A549 (cell line): ENCODE measurements at regions not wholly inside any gene's neighbourhood (a gene's known extent, or its start where the extent isn't known, plus 50 kb on each side); places are given as distances from the start of the nearest gene placed in this dataset.

Experiments
- ATAC-seq, 2 experiments: fragments of 200-7000 bp in 1 of 2; fragments of >200 bp in 1 of 2; cut with Nextera tagmentation in 1 of 2; cut with Tn5 transposase in 1 of 2; 3 replicates each; pipeline versions ENCODE4 v1.8.0 to v1.9.1; 2018 to 2020; ENCODE audit warnings: mild to moderate bottlenecking in 1 of 2, moderate library complexity in 1 of 2
- CTCF ChIA-PET: fragments of 300-600 bp; sonication (Branson Sonifier 250); formaldehyde crosslinking; extraction: SDS; loops from one replicate; lab custom pipeline; 2021; ENCODE audit warnings: antibody characterized with exemption, inconsistent platforms; lab: Yijun Ruan, JAX
- POLR2A ChIA-PET: fragments of 350-600 bp; formaldehyde crosslinking; extraction: SDS; loops from one replicate; lab custom pipeline; 2021; ENCODE audit warnings: antibody characterized with exemption, inconsistent platforms; lab: Yijun Ruan, JAX
- DNase-seq, 2 experiments: peaks; one replicate each; pipeline versions ENCODE4 v3.0.0 to v3.0.0-alpha.2; 2011 to 2016; ENCODE audit warnings: low read depth in 1 of 2, low spot score in 1 of 2
- FAIRE-seq: peaks from 2 replicates; lab custom pipeline; 2011; peaks lifted over from hg19 to GRCh38; lab: Jason Lieb, UNC
- H3K27ac ChIP-seq, 2 experiments: fragments of >200 bp; sonication (Bioruptor Twin); formaldehyde crosslinking; 3 replicates each; pipeline ENCODE4 v1.5.1; 2016 to 2017
- H3K4me1 ChIP-seq: fragments of >200 bp; sonication (Bioruptor Twin); formaldehyde crosslinking; 3 replicates; pipeline ENCODE4 v1.6.1; 2016
- H3K4me2 ChIP-seq: fragments of >200 bp; sonication (Bioruptor Twin); formaldehyde crosslinking; 3 replicates; pipeline ENCODE4 v1.6.1; 2016
- H3K4me3 ChIP-seq: fragments of >200 bp; sonication (Bioruptor Twin); formaldehyde crosslinking; 3 replicates; pipeline ENCODE4 v1.5.1; 2016
- H3K9me3 ChIP-seq: fragments of >200 bp; sonication (Bioruptor Twin); formaldehyde crosslinking; 3 replicates; pipeline ENCODE4 v1.6.1; 2016
- BHLHE40 ChIP-seq: IDR thresholded peaks from 2 replicates; pipeline ENCODE4 v1.6.1; 2012; ENCODE audit warnings: low read depth, low read length, inconsistent platforms
- EHF ChIP-seq: fragments of 250-450 bp; sonication (Bioruptor Pico); IDR thresholded peaks from 2 replicates; pipeline ENCODE4 v1.5.0; 2020; ENCODE audit warnings: mild to moderate bottlenecking
- EHMT2 ChIP-seq: fragments of 200-600 bp; sonication (generic); IDR thresholded peaks from 2 replicates; pipeline ENCODE4 v1.6.1; 2016; ENCODE audit warnings: antibody characterized with exemption, low read depth, mild to moderate bottlenecking, moderate library complexity
- EP300 ChIP-seq, 2 experiments: fragments of >200 bp; sonication (Bioruptor Twin); formaldehyde crosslinking; IDR thresholded peaks; 2 replicates in 1 of 2; 3 replicates in 1 of 2; pipeline ENCODE4 v1.6.1; 2016 to 2017
- FOXS1 ChIP-seq: fragments of 250-450 bp; sonication (Bioruptor Pico); IDR thresholded peaks from 2 replicates; pipeline ENCODE4 v1.5.0; 2020; ENCODE audit warnings: mild to moderate bottlenecking, moderate library complexity
- GATA3 ChIP-seq: IDR thresholded peaks from 2 replicates; pipeline ENCODE4 v1.6.1; 2012; ENCODE audit warnings: borderline replicate concordance
- HOXB5 ChIP-seq: fragments of 250-450 bp; sonication (Bioruptor Pico); IDR thresholded peaks from 2 replicates; pipeline ENCODE4 v1.5.0; 2020; ENCODE audit warnings: mild to moderate bottlenecking, moderate library complexity
- JUN ChIP-seq, 2 experiments: fragments of >200 bp; sonication (Bioruptor Twin); formaldehyde crosslinking; IDR thresholded peaks; 2 replicates in 1 of 2; 3 replicates in 1 of 2; pipeline ENCODE4 v1.6.1; 2016 to 2017
- KDM1A ChIP-seq: fragments of 200-600 bp; sonication (generic); IDR thresholded peaks from 2 replicates; pipeline ENCODE4 v1.6.1; 2016; ENCODE audit warnings: low read depth, mild to moderate bottlenecking
- MAZ ChIP-seq: fragments of 150-350 bp; IDR thresholded peaks from 2 replicates; pipeline ENCODE4 v1.6.1; 2014; ENCODE audit warnings: antibody characterized with exemption, low read depth, low read length, borderline replicate concordance
- MYC ChIP-seq: IDR thresholded peaks from 2 replicates; pipeline ENCODE4 v1.6.1; 2012; ENCODE audit warnings: mild to moderate bottlenecking, inconsistent platforms, low read length, improper control_type of control experiment, borderline replicate concordance
- NFE2L2 ChIP-seq: fragments of 150-350 bp; conservative IDR thresholded peaks from 2 replicates; pipeline ENCODE4 v1.6.1; 2014; ENCODE audit warnings: low read length
- PHF8 ChIP-seq: fragments of 200-600 bp; sonication (generic); IDR thresholded peaks from 2 replicates; pipeline ENCODE4 v1.6.1; 2016; ENCODE audit warnings: low read depth, mild to moderate bottlenecking, antibody characterized with exemption, moderate library complexity, borderline replicate concordance
- POLR2A ChIP-seq: IDR thresholded peaks from 2 replicates; pipeline ENCODE4 v1.6.1; 2012; ENCODE audit warnings: mild to moderate bottlenecking, low read length
- RCOR1 ChIP-seq: fragments of 150-350 bp; IDR thresholded peaks from 2 replicates; pipeline ENCODE4 v1.6.1; 2014; ENCODE audit warnings: antibody characterized with exemption, low read length, low read depth
- ZFP36 ChIP-seq: fragments of 450-650 bp; IDR thresholded peaks from 2 replicates; pipeline ENCODE4 v1.6.1; 2014; ENCODE audit warnings: borderline replicate concordance; ENCODE audit not compliant: partially characterized antibody
- WGBS: methylation state at CpG from one replicate; pipeline ENCODE4 v1.1.6; 2017; ENCODE audit errors: missing lambda C conversion rate; 5-methylcytosine and 5-hydroxymethylcytosine counted together
- TF ChIP-seq, protein P1 (sequence below): fragments of 250-450 bp; sonication (Bioruptor Pico); IDR thresholded peaks from 2 replicates; pipeline ENCODE4 v1.5.0; 2021; ENCODE audit warnings: mild to moderate bottlenecking, moderate library complexity, borderline replicate concordance
- TF ChIP-seq, protein P2 (sequence below): fragments of >200 bp; sonication (Bioruptor Twin); formaldehyde crosslinking; IDR thresholded peaks from 3 replicates; pipeline ENCODE4 v1.5.1; 2016

GRCh38 chr16:73355981-73356380, 308.1 kb upstream of the ZFHX3 start:
- no peak overlapping the region for H3K4me2 ChIP-seq
- POLR2A ChIA-PET = no interaction called here

GRCh38 chr16:73354434-73354833, 306.5 kb upstream of the ZFHX3 start:
- no peaks in the 10 kb centered on the region for H3K4me1 ChIP-seq
- no peak overlapping the region for H3K27ac ChIP-seq
- ATAC-seq (no peak), DNase-seq (no peak), FAIRE-seq (no peak)
- 15% methylated on average over 9 of the region's 10 CpGs for WGBS
- POLR2A ChIA-PET = no interaction called here
- TF ChIP-seq, protein P1, sequence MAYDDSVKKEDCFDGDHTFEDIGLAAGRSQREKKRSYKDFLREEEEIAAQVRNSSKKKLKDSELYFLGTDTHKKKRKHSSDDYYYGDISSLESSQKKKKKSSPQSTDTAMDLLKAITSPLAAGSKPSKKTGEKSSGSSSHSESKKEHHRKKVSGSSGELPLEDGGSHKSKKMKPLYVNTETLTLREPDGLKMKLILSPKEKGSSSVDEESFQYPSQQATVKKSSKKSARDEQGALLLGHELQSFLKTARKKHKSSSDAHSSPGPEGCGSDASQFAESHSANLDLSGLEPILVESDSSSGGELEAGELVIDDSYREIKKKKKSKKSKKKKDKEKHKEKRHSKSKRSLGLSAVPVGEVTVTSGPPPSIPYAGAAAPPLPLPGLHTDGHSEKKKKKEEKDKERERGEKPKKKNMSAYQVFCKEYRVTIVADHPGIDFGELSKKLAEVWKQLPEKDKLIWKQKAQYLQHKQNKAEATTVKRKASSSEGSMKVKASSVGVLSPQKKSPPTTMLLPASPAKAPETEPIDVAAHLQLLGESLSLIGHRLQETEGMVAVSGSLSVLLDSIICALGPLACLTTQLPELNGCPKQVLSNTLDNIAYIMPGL (CRISPR knock-in tag) = no peak
- no peak for TF ChIP-seq EHF (CRISPR knock-in tag)
- no peak for TF ChIP-seq GATA3
- TF ChIP-seq, protein P2, sequence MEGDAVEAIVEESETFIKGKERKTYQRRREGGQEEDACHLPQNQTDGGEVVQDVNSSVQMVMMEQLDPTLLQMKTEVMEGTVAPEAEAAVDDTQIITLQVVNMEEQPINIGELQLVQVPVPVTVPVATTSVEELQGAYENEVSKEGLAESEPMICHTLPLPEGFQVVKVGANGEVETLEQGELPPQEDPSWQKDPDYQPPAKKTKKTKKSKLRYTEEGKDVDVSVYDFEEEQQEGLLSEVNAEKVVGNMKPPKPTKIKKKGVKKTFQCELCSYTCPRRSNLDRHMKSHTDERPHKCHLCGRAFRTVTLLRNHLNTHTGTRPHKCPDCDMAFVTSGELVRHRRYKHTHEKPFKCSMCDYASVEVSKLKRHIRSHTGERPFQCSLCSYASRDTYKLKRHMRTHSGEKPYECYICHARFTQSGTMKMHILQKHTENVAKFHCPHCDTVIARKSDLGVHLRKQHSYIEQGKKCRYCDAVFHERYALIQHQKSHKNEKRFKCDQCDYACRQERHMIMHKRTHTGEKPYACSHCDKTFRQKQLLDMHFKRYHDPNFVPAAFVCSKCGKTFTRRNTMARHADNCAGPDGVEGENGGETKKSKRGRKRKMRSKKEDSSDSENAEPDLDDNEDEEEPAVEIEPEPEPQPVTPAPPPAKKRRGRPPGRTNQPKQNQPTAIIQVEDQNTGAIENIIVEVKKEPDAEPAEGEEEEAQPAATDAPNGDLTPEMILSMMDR = no peak
- TF ChIP-seq MYC = no peak
- TF ChIP-seq ZFP36 = no peak
- no peak for TF ChIP-seq NFE2L2
- TF ChIP-seq BHLHE40 = no peak
- CTCF ChIA-PET = no interaction called here
- no peak overlapping the region for H3K4me3 ChIP-seq
- H3K4me2 ChIP-seq = no peak overlapping the region
- H3K9me3 ChIP-seq = no peaks in the 10 kb centered on the region

More at GRCh38 chr16:73355981-73356380, 308.1 kb upstream of the ZFHX3 start:
- FAIRE-seq (no peak), DNase-seq (no peak), ATAC-seq (no peak)
- no peaks in the 10 kb centered on the region for H3K9me3 ChIP-seq
- H3K4me3 ChIP-seq = no peak overlapping the region
- H3K4me1 ChIP-seq = no peaks in the 10 kb centered on the region
- no peak overlapping the region for H3K27ac ChIP-seq
- 60% methylated on average over 10 of the region's 10 CpGs for WGBS
- TF ChIP-seq EHMT2 = no peak
- CTCF ChIA-PET = no interaction called here

DNA sequence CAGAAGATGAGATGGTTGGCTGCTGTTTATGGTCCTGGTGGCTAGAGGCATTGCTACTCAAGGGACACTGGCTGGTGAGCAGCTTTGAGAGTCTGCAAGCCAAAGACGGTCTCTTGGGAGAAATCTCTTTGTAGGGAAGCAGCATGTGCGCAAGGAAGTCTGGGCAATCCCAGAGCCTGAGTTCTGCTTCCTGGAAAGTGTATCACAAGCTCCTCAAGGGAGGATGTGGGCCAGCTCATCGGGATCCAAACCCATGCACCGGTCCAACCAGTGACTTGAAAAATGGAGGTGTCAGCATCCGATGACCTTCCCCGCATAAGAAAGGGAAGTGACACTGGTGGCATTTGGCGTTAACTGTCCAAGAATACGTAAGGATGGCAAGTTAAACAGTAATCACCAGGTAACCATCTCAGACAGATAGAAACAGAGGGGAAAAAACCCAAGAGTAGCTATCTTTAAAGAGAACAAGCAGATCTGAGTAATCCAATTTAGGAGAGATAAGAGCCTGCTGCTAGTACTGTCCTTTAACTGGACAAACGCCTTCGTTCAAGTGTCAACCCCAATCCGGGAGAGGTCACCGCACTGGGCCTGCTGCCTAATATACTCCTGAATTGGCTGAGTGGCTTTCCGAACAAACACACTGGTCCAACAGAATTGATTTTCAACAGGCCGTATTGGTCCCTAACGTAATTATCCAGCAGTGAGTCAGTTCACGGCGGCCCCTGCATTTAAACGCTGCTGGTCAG, 303.0 kb upstream of the ZFHX3 start:
- H3K4me1 ChIP-seq = no peaks in the 10 kb centered on the region
- TF ChIP-seq PHF8 (no peak), JUN (IDR thresholded peaks at IDR 0.05) (no peak), MAZ (no peak), FOXS1 (CRISPR knock-in tag) (no peak), HOXB5 (CRISPR knock-in tag) (no peak), EHMT2 (no peak), RCOR1 (no peak), KDM1A (no peak), POLR2A (no peak), EP300 (IDR thresholded peaks at IDR 0.05) (no peak)
- ATAC-seq (no peak), DNase-seq (no peak), FAIRE-seq (no peak)
- no peaks in the 10 kb centered on the region for H3K9me3 ChIP-seq
- no peak overlapping the region for H3K27ac ChIP-seq
- WGBS = 68% methylated on average over 18 of the region's 18 CpGs
- ChIA-PET CTCF (no interaction called here), POLR2A (interaction anchor here (0.6 kb wide), 1 partner anchor 122 kb away, joined by 3 read pairs; no protein-coding TSS in a partner anchor)
- H3K4me3 ChIP-seq = no peak overlapping the region
- no peak overlapping the region for H3K4me2 ChIP-seq
